ENCODE measurements at regions not wholly inside any gene's neighbourhood (a gene's known extent, or its start where the extent isn't known, plus 50 kb on each side); places are given as distances from the start of the nearest gene placed in this dataset.

DNA sequence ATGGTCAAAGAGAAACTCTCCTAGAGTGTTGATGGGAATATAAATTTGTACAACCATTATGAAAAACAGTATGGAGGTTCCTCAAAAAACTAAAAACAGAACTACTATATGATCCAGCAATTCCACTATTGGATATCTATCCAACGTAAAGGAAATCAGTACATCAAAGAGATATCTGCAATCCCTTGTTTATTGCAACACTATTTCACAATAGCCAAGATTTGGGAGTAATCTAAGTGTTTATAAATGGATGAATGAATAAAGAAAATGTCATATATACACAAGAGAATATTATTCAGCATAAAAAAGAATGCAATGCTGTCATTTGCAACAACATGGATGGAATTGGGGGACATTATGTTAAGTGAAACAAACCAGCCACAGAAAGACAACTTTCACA is 1118.1 kb upstream of the PRKX start:
- TF ChIP-seq, protein P1, sequence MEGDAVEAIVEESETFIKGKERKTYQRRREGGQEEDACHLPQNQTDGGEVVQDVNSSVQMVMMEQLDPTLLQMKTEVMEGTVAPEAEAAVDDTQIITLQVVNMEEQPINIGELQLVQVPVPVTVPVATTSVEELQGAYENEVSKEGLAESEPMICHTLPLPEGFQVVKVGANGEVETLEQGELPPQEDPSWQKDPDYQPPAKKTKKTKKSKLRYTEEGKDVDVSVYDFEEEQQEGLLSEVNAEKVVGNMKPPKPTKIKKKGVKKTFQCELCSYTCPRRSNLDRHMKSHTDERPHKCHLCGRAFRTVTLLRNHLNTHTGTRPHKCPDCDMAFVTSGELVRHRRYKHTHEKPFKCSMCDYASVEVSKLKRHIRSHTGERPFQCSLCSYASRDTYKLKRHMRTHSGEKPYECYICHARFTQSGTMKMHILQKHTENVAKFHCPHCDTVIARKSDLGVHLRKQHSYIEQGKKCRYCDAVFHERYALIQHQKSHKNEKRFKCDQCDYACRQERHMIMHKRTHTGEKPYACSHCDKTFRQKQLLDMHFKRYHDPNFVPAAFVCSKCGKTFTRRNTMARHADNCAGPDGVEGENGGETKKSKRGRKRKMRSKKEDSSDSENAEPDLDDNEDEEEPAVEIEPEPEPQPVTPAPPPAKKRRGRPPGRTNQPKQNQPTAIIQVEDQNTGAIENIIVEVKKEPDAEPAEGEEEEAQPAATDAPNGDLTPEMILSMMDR (IDR thresholded peaks at IDR 0.05): no peak
- no peak for TF ChIP-seq POLR2A (IDR thresholded peaks at IDR 0.05)
- TF ChIP-seq POLR2AphosphoS5 (IDR thresholded peaks at IDR 0.05): no peak
